ENCODE measurements at regions not wholly inside any gene's neighbourhood (a gene's known extent, or its start where the extent isn't known, plus 50 kb on each side); places are given as distances from the start of the nearest gene placed in this dataset.

DNA sequence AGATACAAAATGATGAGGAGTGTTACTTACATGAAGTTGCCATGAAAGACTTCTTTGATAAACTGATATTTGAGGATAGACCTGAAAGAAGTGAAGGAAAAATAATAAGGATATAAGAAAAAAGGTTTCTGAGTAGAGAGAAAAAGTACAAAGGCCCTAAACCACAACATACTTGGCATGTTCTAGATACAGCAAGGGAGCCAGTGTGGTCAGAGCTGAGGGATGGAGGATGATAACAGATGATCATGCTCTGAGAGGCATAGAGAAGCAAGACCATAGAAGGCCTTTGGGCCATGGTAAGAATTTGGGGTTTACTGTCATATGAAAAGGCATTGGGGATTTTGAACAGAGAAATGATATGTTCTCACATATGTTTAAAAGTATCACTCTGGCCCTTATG is 424.1 kb upstream of the CHST9 start:
- Mint-ChIP-seq H3K27me3 (no peaks in the 10 kb centered on the region), H3K36me3 (no peaks in the 10 kb centered on the region), H3K4me3 (no peak overlapping the region), H3K27ac (no peak overlapping the region), H3K4me1 (no peaks in the 10 kb centered on the region), H3K9me3 (peaks cover 0 to 3% (median 0%) of the 10 kb centered on the region in 11 donors)
- H3K27ac ChIP-seq (ENCODE audit: low read depth, low read length) = no peak overlapping the region
- no peak overlapping the region for H3K4me3 ChIP-seq (ENCODE audit: low read length)
- DNase-seq (no peak), ATAC-seq (no peak)
- ChIA-PET POLR2A (no interaction called here), CTCF (no interaction called here)
- H3K36me3 ChIP-seq (ENCODE audit: control insufficient read depth in 2 of 3, insufficient read depth in 3 of 3, low read length in 3 of 3) = no peaks in the 10 kb centered on the region
- H3K9me3 ChIP-seq (ENCODE audit: control insufficient read depth in 2 of 3, low read length in 3 of 3) = no peaks in the 10 kb centered on the region
- H3K27me3 ChIP-seq (ENCODE audit: control insufficient read depth in 2 of 2, insufficient read depth in 2 of 2, low read length in 2 of 2) = no peaks in the 10 kb centered on the region
- H3K4me1 ChIP-seq (ENCODE audit: control insufficient read depth in 2 of 2, insufficient read depth in 2 of 2, low read length in 2 of 2) = no peaks in the 10 kb centered on the region
- intact Hi-C loops (cut with micrococcal nuclease) = no loop called here

DNA sequence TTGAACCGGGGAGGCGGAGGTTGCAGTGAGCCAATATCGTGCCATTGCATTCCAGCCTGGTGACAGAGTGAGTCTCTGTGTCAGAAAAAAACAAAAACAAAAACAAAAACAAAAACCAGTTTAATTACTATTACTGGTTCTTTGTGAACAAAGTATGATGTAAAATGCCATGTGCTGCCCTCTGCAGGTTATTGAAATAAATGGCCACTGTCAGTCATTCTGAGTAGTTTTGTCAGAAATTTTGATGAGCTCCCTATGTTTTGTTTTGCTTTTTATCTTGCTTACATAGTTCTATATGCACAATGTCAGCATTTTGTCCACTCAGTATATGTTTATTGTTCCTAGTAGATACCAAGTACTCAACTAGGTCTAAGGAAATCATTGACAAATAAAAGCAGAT is 423.6 kb upstream of the CHST9 start:
- no peak overlapping the region for H3K27ac ChIP-seq (ENCODE audit: low read depth, low read length)
- H3K27me3 Mint-ChIP-seq = no peaks in the 10 kb centered on the region
- no peak overlapping the region for H3K4me3 ChIP-seq (ENCODE audit: low read length)
- CTCF ChIA-PET = no interaction called here
- H3K9me3 ChIP-seq (ENCODE audit: control insufficient read depth in 2 of 3, low read length in 3 of 3) = no peaks in the 10 kb centered on the region
- DNase-seq (no peak), ATAC-seq (no peak)
- no peaks in the 10 kb centered on the region for H3K36me3 Mint-ChIP-seq
- POLR2A ChIA-PET = no interaction called here
- H3K27me3 ChIP-seq (ENCODE audit: control insufficient read depth in 2 of 2, insufficient read depth in 2 of 2, low read length in 2 of 2) = no peaks in the 10 kb centered on the region
- no peak overlapping the region for H3K27ac Mint-ChIP-seq
- H3K4me1 ChIP-seq (ENCODE audit: control insufficient read depth in 2 of 2, insufficient read depth in 2 of 2, low read length in 2 of 2) = no peaks in the 10 kb centered on the region
- H3K4me3 Mint-ChIP-seq = no peak overlapping the region
- H3K36me3 ChIP-seq (ENCODE audit: control insufficient read depth in 2 of 3, insufficient read depth in 3 of 3, low read length in 3 of 3) = no peaks in the 10 kb centered on the region
- no peaks in the 10 kb centered on the region for H3K4me1 Mint-ChIP-seq
- H3K9me3 Mint-ChIP-seq = peaks cover 0 to 3% (median 0%) of the 10 kb centered on the region in 11 donors
- intact Hi-C loops (cut with micrococcal nuclease) = no loop called here

DNA sequence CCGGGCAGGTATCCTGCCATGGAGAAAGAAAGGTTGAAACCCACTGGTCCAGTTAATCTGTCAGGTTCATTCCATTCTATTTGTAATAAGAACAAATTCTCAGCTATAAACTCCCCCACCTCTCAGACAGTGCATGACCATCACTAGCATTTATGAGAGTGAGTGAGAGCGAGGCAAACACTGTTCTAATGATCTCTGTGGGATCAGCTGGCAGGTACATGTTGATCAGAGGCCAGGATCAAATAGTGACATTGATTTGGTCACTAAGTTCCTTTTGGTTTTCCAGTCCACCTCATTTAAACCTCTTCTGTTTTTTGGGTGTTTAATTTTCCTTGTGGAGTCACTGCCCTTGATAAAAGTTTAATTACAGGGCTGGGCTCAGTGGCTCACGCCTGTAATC is 423.1 kb upstream of the CHST9 start:
- ATAC-seq (no peak), DNase-seq (no peak)
- peaks cover 0 to 3% (median 0%) of the 10 kb centered on the region in 11 donors for H3K9me3 Mint-ChIP-seq
- no peaks in the 10 kb centered on the region for H3K27me3 Mint-ChIP-seq
- Histone ChIP-seq H3K4me1 (ENCODE audit: control insufficient read depth in 2 of 2, insufficient read depth in 2 of 2, low read length in 2 of 2) (no peaks in the 10 kb centered on the region), H3K4me3 (ENCODE audit: low read length) (no peak overlapping the region), H3K27ac (ENCODE audit: low read depth, low read length) (no peak overlapping the region), H3K27me3 (ENCODE audit: control insufficient read depth in 2 of 2, insufficient read depth in 2 of 2, low read length in 2 of 2) (no peaks in the 10 kb centered on the region), H3K9me3 (ENCODE audit: control insufficient read depth in 2 of 3, low read length in 3 of 3) (no peaks in the 10 kb centered on the region), H3K36me3 (ENCODE audit: control insufficient read depth in 2 of 3, insufficient read depth in 3 of 3, low read length in 3 of 3) (no peaks in the 10 kb centered on the region)
- intact Hi-C loops (cut with micrococcal nuclease) = no loop called here
- H3K4me3 Mint-ChIP-seq = no peak overlapping the region
- CTCF ChIA-PET = no interaction called here
- H3K4me1 Mint-ChIP-seq = no peaks in the 10 kb centered on the region
- H3K36me3 Mint-ChIP-seq = no peaks in the 10 kb centered on the region
- POLR2A ChIA-PET = no interaction called here
- no peak overlapping the region for H3K27ac Mint-ChIP-seq

DNA sequence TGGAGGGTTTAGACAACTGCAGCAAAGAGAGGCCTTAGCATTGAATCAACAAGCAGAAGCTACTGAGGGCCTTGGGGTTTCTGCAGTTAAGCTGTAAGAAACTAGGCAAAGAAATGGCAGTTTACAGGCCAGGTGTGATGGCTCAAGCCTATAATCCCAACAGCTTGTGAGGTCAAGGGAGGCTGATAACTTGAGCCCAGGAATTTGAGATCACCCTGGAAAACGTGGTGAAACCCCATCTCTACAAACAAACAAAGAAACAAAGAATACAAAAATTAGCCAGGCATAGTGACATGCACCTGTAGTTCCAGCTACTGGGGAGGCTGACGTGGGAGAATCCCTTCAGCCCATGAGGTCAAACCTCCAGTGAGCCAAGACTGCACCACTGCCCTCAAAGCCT is 421.6 kb upstream of the CHST9 start:
- H3K27me3 Mint-ChIP-seq = no peaks in the 10 kb centered on the region
- H3K36me3 Mint-ChIP-seq = no peaks in the 10 kb centered on the region
- Histone ChIP-seq H3K4me1 (ENCODE audit: control insufficient read depth in 2 of 2, insufficient read depth in 2 of 2, low read length in 2 of 2) (no peaks in the 10 kb centered on the region), H3K27me3 (ENCODE audit: control insufficient read depth in 2 of 2, insufficient read depth in 2 of 2, low read length in 2 of 2) (no peaks in the 10 kb centered on the region), H3K4me3 (ENCODE audit: low read length) (no peak overlapping the region), H3K9me3 (ENCODE audit: control insufficient read depth in 2 of 3, low read length in 3 of 3) (no peaks in the 10 kb centered on the region), H3K36me3 (ENCODE audit: control insufficient read depth in 2 of 3, insufficient read depth in 3 of 3, low read length in 3 of 3) (no peaks in the 10 kb centered on the region), H3K27ac (ENCODE audit: low read depth, low read length) (no peak overlapping the region)
- no peak overlapping the region for H3K4me3 Mint-ChIP-seq
- H3K27ac Mint-ChIP-seq = no peak overlapping the region
- H3K4me1 Mint-ChIP-seq = no peaks in the 10 kb centered on the region
- intact Hi-C loops (cut with micrococcal nuclease) = no loop called here
- peaks cover 0 to 8% (median 0%) of the 10 kb centered on the region in 11 donors for H3K9me3 Mint-ChIP-seq
- ATAC-seq (no peak), DNase-seq (no peak)
- ChIA-PET CTCF (no interaction called here), POLR2A (no interaction called here)

DNA sequence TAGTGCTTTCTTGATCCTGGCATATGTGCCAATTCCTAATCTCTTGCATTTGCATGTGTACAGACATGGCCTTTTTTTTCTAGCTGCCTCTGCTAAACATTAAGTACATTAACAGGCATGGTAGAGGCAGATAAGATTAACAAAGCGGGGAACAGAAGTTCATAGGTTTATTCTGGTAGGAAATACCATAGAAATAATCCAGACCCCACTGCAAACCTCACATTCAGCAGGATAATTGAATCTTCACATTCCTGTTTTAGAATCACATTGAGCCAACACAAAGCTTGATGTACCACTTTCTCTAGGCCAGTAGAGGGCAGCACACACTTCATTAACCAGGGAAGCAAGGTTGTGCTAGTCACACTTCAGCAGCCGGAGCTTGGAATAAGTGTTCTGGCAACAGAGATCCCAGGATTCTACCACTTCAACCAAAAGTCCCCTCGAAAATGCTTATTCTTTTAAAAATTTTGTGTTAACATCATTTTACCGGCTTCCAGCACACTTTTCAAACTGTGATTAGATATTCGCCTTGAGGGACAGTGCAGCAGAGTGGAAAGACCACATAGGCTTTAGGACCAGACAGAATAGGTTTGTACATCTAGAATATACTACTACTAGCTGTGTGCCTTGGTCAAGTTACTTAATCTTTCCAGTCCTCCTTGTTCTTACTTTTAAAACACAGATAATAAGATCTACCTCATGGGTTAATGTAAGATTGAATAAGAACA is 420.2 kb upstream of the CHST9 start:
- Histone ChIP-seq H3K36me3 (ENCODE audit: control insufficient read depth in 2 of 3, insufficient read depth in 3 of 3, low read length in 3 of 3) (no peaks in the 10 kb centered on the region), H3K4me3 (ENCODE audit: low read length) (no peak overlapping the region), H3K4me1 (ENCODE audit: control insufficient read depth in 2 of 2, insufficient read depth in 2 of 2, low read length in 2 of 2) (no peaks in the 10 kb centered on the region), H3K27ac (ENCODE audit: low read depth, low read length) (no peak overlapping the region), H3K9me3 (ENCODE audit: control insufficient read depth in 2 of 3, low read length in 3 of 3) (no peaks in the 10 kb centered on the region), H3K27me3 (ENCODE audit: control insufficient read depth in 2 of 2, insufficient read depth in 2 of 2, low read length in 2 of 2) (no peaks in the 10 kb centered on the region)
- ATAC-seq (peak; percentile 60), DNase-seq (peak in 1 of 9 donors; percentile 3)
- H3K27me3 Mint-ChIP-seq = no peaks in the 10 kb centered on the region
- ChIA-PET CTCF (no interaction called here), POLR2A (no interaction called here)
- H3K27ac Mint-ChIP-seq = no peak overlapping the region
- intact Hi-C loops (cut with micrococcal nuclease) = loop anchor here in 1 of 2 donors (1.0 kb wide), 1 partner anchor 584 kb away; no protein-coding TSS in a partner anchor
- no peaks in the 10 kb centered on the region for H3K36me3 Mint-ChIP-seq
- H3K9me3 Mint-ChIP-seq = peaks cover 0 to 9% (median 0%) of the 10 kb centered on the region in 11 donors
- H3K4me3 Mint-ChIP-seq = no peak overlapping the region
- no peaks in the 10 kb centered on the region for H3K4me1 Mint-ChIP-seq

DNA sequence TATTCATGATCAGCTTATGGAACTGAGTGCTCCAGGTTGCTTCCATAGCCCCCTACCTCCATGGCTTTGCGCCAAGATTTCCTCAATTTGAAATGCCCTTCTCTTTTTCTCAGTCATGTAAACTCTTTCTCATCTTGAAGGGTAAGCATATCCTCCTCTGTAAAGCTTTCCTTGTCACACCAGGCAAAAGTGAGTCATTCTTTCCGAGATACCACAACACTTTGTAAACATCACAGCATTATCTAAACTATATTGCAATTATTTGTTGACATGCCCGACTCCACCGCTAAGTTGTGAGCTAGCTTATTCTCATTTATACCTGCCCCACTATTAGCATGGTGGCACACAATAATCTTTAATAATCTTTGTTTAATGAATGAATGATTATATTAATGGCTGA is 419.5 kb upstream of the CHST9 start:
- Mint-ChIP-seq H3K4me1 (no peaks in the 10 kb centered on the region), H3K9me3 (peaks cover 0 to 9% (median 0%) of the 10 kb centered on the region in 11 donors), H3K4me3 (no peak overlapping the region), H3K27ac (no peak overlapping the region), H3K36me3 (no peaks in the 10 kb centered on the region), H3K27me3 (no peaks in the 10 kb centered on the region)
- ChIA-PET POLR2A (no interaction called here), CTCF (no interaction called here)
- Histone ChIP-seq H3K27ac (ENCODE audit: low read depth, low read length) (no peak overlapping the region), H3K36me3 (ENCODE audit: control insufficient read depth in 2 of 3, insufficient read depth in 3 of 3, low read length in 3 of 3) (no peaks in the 10 kb centered on the region), H3K4me1 (ENCODE audit: control insufficient read depth in 2 of 2, insufficient read depth in 2 of 2, low read length in 2 of 2) (no peaks in the 10 kb centered on the region), H3K9me3 (ENCODE audit: control insufficient read depth in 2 of 3, low read length in 3 of 3) (no peaks in the 10 kb centered on the region), H3K27me3 (ENCODE audit: control insufficient read depth in 2 of 2, insufficient read depth in 2 of 2, low read length in 2 of 2) (no peaks in the 10 kb centered on the region), H3K4me3 (ENCODE audit: low read length) (no peak overlapping the region)
- DNase-seq = no peak
- no peak for ATAC-seq
- intact Hi-C loops (cut with micrococcal nuclease) = no loop called here

DNA sequence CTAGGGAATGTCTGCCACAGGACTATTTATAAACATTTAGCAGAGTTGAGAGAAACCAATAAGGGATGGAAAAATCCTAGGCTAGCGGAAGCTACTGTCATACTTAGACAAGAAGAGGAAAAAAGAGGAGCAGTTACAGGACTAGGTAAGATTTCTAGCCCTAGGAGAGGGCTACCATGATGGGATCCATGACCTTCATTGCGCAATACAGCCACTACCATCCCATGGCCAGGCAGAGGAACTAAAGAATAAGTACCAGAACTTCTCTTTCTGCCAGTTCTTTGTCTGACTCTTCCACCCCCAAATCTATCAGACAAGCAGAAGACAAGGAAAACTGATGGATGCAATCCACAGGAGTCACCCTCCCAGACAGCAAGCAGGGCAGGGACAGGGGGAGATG is 417.0 kb upstream of the CHST9 start:
- POLR2A ChIA-PET = no interaction called here
- peaks cover 0 to 9% (median 0%) of the 10 kb centered on the region in 11 donors for H3K9me3 Mint-ChIP-seq
- no peaks in the 10 kb centered on the region for H3K36me3 Mint-ChIP-seq
- CTCF ChIA-PET = no interaction called here
- no peak overlapping the region for H3K4me3 ChIP-seq (ENCODE audit: low read length)
- H3K27ac ChIP-seq (ENCODE audit: low read depth, low read length) = no peak overlapping the region
- no peaks in the 10 kb centered on the region for H3K27me3 Mint-ChIP-seq
- no peak overlapping the region for H3K4me3 Mint-ChIP-seq
- no peaks in the 10 kb centered on the region for H3K27me3 ChIP-seq (ENCODE audit: control insufficient read depth in 2 of 2, insufficient read depth in 2 of 2, low read length in 2 of 2)
- ATAC-seq (no peak), DNase-seq (no peak)
- no peaks in the 10 kb centered on the region for H3K9me3 ChIP-seq (ENCODE audit: control insufficient read depth in 2 of 3, low read length in 3 of 3)
- H3K4me1 Mint-ChIP-seq = no peaks in the 10 kb centered on the region
- H3K27ac Mint-ChIP-seq = no peak overlapping the region
- intact Hi-C loops (cut with micrococcal nuclease) = no loop called here
- no peaks in the 10 kb centered on the region for H3K4me1 ChIP-seq (ENCODE audit: control insufficient read depth in 2 of 2, insufficient read depth in 2 of 2, low read length in 2 of 2)
- H3K36me3 ChIP-seq (ENCODE audit: control insufficient read depth in 2 of 3, insufficient read depth in 3 of 3, low read length in 3 of 3) = no peaks in the 10 kb centered on the region

All from naive thymus-derived CD4-positive, alpha-beta T cell (primary cell).